Kidney (tissue), 13 donors: ENCODE measurements at regions not wholly inside any gene's neighbourhood (a gene's known extent, or its start where the extent isn't known, plus 50 kb on each side); places are given as distances from the start of the nearest gene placed in this dataset.

Experiments used
- DNase-seq, 5 donors: peaks; one replicate each; pipeline ENCODE4 v3.0.0-alpha.2; 2013 to 2020
- FAIRE-seq: peaks from 2 replicates; lab custom pipeline; 2012; peaks lifted over from hg19 to GRCh38; lab: Jason Lieb, UNC
- H3K27ac ChIP-seq, 2 donors: one replicate each; pipeline ENCODE4 v1.7.0; 2013; ENCODE audit warnings: low read depth in 2 of 2, low read length in 2 of 2, inconsistent platforms in 1 of 2
- H3K27me3 ChIP-seq: one replicate; pipeline ENCODE4 v1.7.1; 2013; ENCODE audit warnings: low read length, inconsistent platforms; ENCODE audit not compliant: control insufficient read depth, insufficient read depth
- H3K36me3 ChIP-seq, 3 donors: one replicate each; pipeline versions ENCODE4 v1.7.0 to v1.7.1; 2013; ENCODE audit warnings: low read length in 3 of 3, control low read depth in 1 of 3, inconsistent platforms in 1 of 3; ENCODE audit not compliant: insufficient read depth in 3 of 3, control insufficient read depth in 2 of 3
- H3K4me1 ChIP-seq, 3 donors: one replicate each; pipeline versions ENCODE4 v1.7.0 to v1.7.1; 2013; ENCODE audit warnings: low read length in 3 of 3, inconsistent platforms in 1 of 3, low read depth in 1 of 3; ENCODE audit not compliant: control insufficient read depth in 2 of 3, insufficient read depth in 2 of 3
- H3K4me3 ChIP-seq, 3 donors: one replicate each; pipeline versions ENCODE4 v1.7.0 to v1.8.1; 2013; ENCODE audit warnings: low read length in 3 of 3, control low read depth in 1 of 3, inconsistent platforms in 1 of 3
- H3K9ac ChIP-seq, 3 donors: one replicate each; pipeline versions ENCODE4 v1.7.0 to v1.7.1; 2013; ENCODE audit warnings: low read length in 3 of 3, control low read depth in 1 of 3, inconsistent platforms in 1 of 3
- H3K9me3 ChIP-seq, 3 donors: one replicate each; pipeline versions ENCODE4 v1.7.0 to v1.7.1; 2013; ENCODE audit warnings: low read length in 3 of 3, control low read depth in 1 of 3, inconsistent platforms in 1 of 3; ENCODE audit not compliant: control insufficient read depth in 2 of 3, insufficient read depth in 1 of 3
- CTCF ChIP-seq: IDR thresholded peaks from 3 replicates; pipeline ENCODE4 v1.5.1; 2012; ENCODE audit warnings: mild to moderate bottlenecking, moderate library complexity, borderline replicate concordance; ENCODE audit not compliant: insufficient read depth; ENCODE audit errors: extremely low read depth
- intact Hi-C: fragments of 100-400 bp; cut with DNase I; formaldehyde crosslinking; loops from one replicate; pipeline ENCODE4 v1.11.1; 2022
- donor health status: control.
- donor health status: control.
- donor health status: control.
- donor health status: control.
- donor health status: control.
- donor health status: DM: yes; HTN: yes; CAD: no.
- donor health status: Normal renal cell carcinoma (clear cell type).

DNA sequence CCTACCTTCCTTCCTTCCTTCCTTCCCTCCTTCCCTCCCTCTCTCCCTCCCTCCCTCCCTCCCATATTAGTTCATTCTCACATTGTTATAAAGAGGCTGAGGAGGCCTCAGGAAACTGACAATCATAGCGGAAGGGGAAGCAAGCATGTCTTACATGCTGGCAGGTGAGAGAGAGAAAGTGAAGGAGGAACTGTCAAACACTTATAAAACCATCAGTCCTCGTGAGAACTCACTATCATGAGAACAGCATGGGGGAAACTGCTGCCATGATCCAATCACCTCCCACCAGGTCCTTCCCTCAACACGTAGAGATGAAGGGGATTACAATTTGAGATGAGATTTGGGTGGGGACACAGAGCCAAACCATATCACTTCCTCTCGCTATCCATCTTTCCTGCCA lies 281.6 kb upstream of the FOXF1 start:
- H3K9me3 ChIP-seq = no peaks in the 10 kb centered on the region
- FAIRE-seq = no peak
- no peak for TF ChIP-seq CTCF
- no peak overlapping the region for H3K27ac ChIP-seq
- H3K4me3 ChIP-seq = no peak overlapping the region
- no peaks in the 10 kb centered on the region for H3K4me1 ChIP-seq
- intact Hi-C loops = no loop called here
- H3K27me3 ChIP-seq = peaks cover 9% of the 10 kb centered on the region
- H3K36me3 ChIP-seq = no peaks in the 10 kb centered on the region
- no peak overlapping the region for H3K9ac ChIP-seq
- DNase-seq = no peak

- H3K36me3 ChIP-seq = no peaks in the 10 kb centered on the region
- H3K4me3 ChIP-seq = no peak overlapping the region
- peaks cover 9% of the 10 kb centered on the region for H3K27me3 ChIP-seq
- no peaks in the 10 kb centered on the region for H3K4me1 ChIP-seq
- no peaks in the 10 kb centered on the region for H3K9me3 ChIP-seq
- no peak for DNase-seq
- FAIRE-seq = no peak
- H3K9ac ChIP-seq = no peak overlapping the region
- H3K27ac ChIP-seq = no peak overlapping the region
- intact Hi-C loops = no loop called here
- no peak for TF ChIP-seq CTCF
Observed at GRCh38 chr16:86229283-86229682, 281.0 kb upstream of the FOXF1 start.

DNA sequence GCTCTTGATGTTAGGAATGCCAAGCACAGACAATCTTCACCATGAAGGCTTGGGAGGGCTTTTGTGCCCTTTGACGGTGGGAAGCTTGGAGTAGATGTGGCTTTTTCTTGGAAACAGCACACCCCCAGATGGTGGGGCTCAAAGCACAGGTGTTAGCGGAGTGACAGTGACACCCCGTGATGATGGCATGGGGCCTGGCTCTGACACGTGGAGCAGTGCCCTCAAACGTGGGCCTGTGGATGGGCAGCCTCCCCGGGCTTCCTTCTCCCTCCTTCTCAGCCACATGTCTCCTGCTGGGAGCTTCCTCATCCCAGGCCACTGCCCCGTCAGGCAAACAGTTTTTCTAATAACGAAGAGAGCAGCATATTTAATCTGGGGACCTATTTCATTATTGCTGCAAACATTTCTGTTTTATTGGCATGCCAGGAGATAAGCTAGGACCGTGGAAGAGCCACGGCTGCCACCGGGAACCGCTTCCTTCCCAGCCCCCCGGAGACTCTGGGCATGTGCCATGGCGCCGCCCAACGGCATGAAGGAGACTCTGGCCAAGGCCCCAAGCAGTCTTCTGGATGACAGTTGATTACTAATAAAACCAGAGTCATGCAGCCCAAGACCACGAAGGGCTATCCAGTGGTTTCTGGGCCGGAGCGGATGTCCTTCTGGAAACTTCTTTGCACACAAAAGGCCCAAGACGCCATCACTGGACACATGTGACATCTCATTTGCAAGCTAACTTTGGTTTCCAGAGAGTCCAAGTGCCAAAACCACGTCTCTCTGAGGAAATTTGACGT lies 280.3 kb upstream of the FOXF1 start:
- Histone ChIP-seq H3K4me1 (no peaks in the 10 kb centered on the region), H3K9me3 (no peaks in the 10 kb centered on the region), H3K36me3 (no peaks in the 10 kb centered on the region), H3K9ac (no peak overlapping the region), H3K4me3 (no peak overlapping the region), H3K27ac (no peak overlapping the region), H3K27me3 (peaks cover 8% of the 10 kb centered on the region)
- DNase-seq = peak in 1 of 5 donors; percentile 52
- TF ChIP-seq CTCF = no peak
- intact Hi-C loops = no loop called here
- no peak for FAIRE-seq
